HCT116 (cell line): ENCODE measurements at regions not wholly inside any gene's neighbourhood (a gene's known extent, or its start where the extent isn't known, plus 50 kb on each side); places are given as distances from the start of the nearest gene placed in this dataset.
"Not testable (repeated sequence)": the region's sequence is repeated elsewhere in the genome, so short reads cannot be mapped to it uniquely, and the experiment has no call there.

Experiments
- ATAC-seq: fragments of 200-7000 bp; cut with Tn5 transposase; 2 replicates; pipeline ENCODE4 v1.9.1; 2020; ENCODE audit warnings: mild to moderate bottlenecking, moderate library complexity
- BruUV-seq: library from RNA; stranded (reverse); fragments of 400-500 nt; replicated peaks from 2 replicates; lab custom pipeline; 2021; lab: Mats Ljungman, UMichigan
- CTCF ChIA-PET: fragments of 300-600 bp; sonication (Branson Sonifier 250); formaldehyde crosslinking; loops from one replicate; lab custom pipeline; 2021; ENCODE audit warnings: antibody characterized with exemption; lab: Charles Lee
- POLR2A ChIA-PET: fragments of 300-600, 350-600 bp; sonication (Branson Sonifier 250); formaldehyde crosslinking; loops from one replicate; lab custom pipeline; 2021; ENCODE audit warnings: antibody characterized with exemption; lab: Charles Lee
- RAD21 ChIA-PET, 2 experiments: fragments of 300-600 bp; sonication (Branson Sonifier 250); formaldehyde crosslinking; loops; one replicate each; lab custom pipeline; 2023; ENCODE audit warnings: low total read pairs in 2 of 2; ENCODE audit not compliant: uncharacterized antibody in 2 of 2, unreplicated experiment in 2 of 2, low non-redundant PET in 1 of 2; lab: Charles Lee
- DNase-seq: peaks from one replicate; pipeline ENCODE4 v3.0.0-alpha.2; 2010; ENCODE audit warnings: low read depth, low spot score
- H2AFZ ChIP-seq: fragments of 200-600 bp; shearing (Covaris generic), sonication (generic); 2 replicates; pipeline ENCODE4 v1.6.1; 2017; ENCODE audit warnings: low read depth, mixed run types, mixed read lengths, antibody characterized with exemption, low read length; ENCODE audit not compliant: poor library complexity, severe bottlenecking
- H3K27ac ChIP-seq: 2 replicates; pipeline ENCODE4 v1.5.1; 2012; ENCODE audit warnings: low read depth, low read length
- H3K27me3 ChIP-seq: fragments of 200-600 bp; sonication (generic); 2 replicates; pipeline ENCODE4 v1.6.1; 2016; ENCODE audit warnings: mixed run types, low read length, mixed read lengths; ENCODE audit not compliant: insufficient read depth
- H3K36me3 ChIP-seq, 2 experiments: fragments of 200-500 bp in 1 of 2; fragments of 200-600 bp in 1 of 2; sonication (Bioruptor generic) in 1 of 2; sonication (generic) in 1 of 2; 2 replicates each; pipeline versions ENCODE4 v1.5.1 to v1.6.1; 2014 to 2016; ENCODE audit warnings: low read length in 2 of 2, inconsistent platforms in 1 of 2, mixed read lengths in 1 of 2, mixed run types in 1 of 2; ENCODE audit not compliant: insufficient read depth in 2 of 2, control insufficient read depth in 1 of 2
- H3K4me1 ChIP-seq, 2 experiments: fragments of 200-600 bp in 1 of 2; sonication (generic) in 1 of 2; 2 replicates each; pipeline versions ENCODE4 v1.5.1 to v1.6.1; 2012 to 2017; ENCODE audit warnings: low read length in 2 of 2, inconsistent platforms in 1 of 2, mild to moderate bottlenecking in 1 of 2, mixed read lengths in 1 of 2, mixed run types in 1 of 2, moderate library complexity in 1 of 2; ENCODE audit not compliant: insufficient read depth in 2 of 2, control insufficient read depth in 1 of 2
- H3K4me2 ChIP-seq: fragments of 200-600 bp; sonication (generic); 2 replicates; pipeline ENCODE4 v1.6.1; 2017; ENCODE audit warnings: mixed run types, low read length, mixed read lengths
- H3K4me3 ChIP-seq, 2 experiments: fragments of 200-600 bp in 1 of 2; sonication (generic) in 1 of 2; replicated peaks in 1 of 2; 2 replicates each; pipeline ENCODE4 v1.5.1; 2011 to 2016; ENCODE audit warnings: low read length in 2 of 2, control low read depth in 1 of 2, low read depth in 1 of 2, mild to moderate bottlenecking in 1 of 2, mixed read lengths in 1 of 2, mixed run types in 1 of 2
- H3K79me2 ChIP-seq: fragments of 200-600 bp; sonication (generic); 2 replicates; pipeline ENCODE4 v1.6.1; 2017; ENCODE audit warnings: mild to moderate bottlenecking, mixed run types, low read length, moderate library complexity, mixed read lengths; ENCODE audit not compliant: insufficient read depth
- H3K9ac ChIP-seq: fragments of 200-600 bp; sonication (generic); 2 replicates; pipeline ENCODE4 v1.6.1; 2016; ENCODE audit warnings: low read length, mixed read lengths
- H3K9me2 ChIP-seq: fragments of 200-600 bp; sonication (generic), shearing (Covaris generic); 2 replicates; pipeline ENCODE4 v1.6.1; 2017; ENCODE audit warnings: mixed run types, mild to moderate bottlenecking, moderate library complexity; ENCODE audit not compliant: insufficient read depth
- H3K9me3 ChIP-seq, 2 experiments: fragments of 200-500 bp in 1 of 2; fragments of 200-600 bp in 1 of 2; sonication (Bioruptor generic) in 1 of 2; sonication (generic) in 1 of 2; 2 replicates each; pipeline ENCODE4 v1.6.1; 2014 to 2017; ENCODE audit warnings: low read length in 2 of 2, mixed read lengths in 2 of 2, inconsistent platforms in 1 of 2, low read depth in 1 of 2, mild to moderate bottlenecking in 1 of 2, mixed run types in 1 of 2, moderate library complexity in 1 of 2; ENCODE audit not compliant: control insufficient read depth in 1 of 2, insufficient read depth in 1 of 2
- H4K20me1 ChIP-seq: fragments of 200-600 bp; sonication (generic), shearing (Covaris generic); 2 replicates; pipeline ENCODE4 v1.6.1; 2017; ENCODE audit warnings: mixed run types, mild to moderate bottlenecking, moderate library complexity; ENCODE audit not compliant: insufficient read depth
- intact Hi-C: fragments of 100-400 bp; cut with micrococcal nuclease; formaldehyde crosslinking; loops from 2 replicates; pipeline ENCODE4 v1.10.0; 2022

DNA sequence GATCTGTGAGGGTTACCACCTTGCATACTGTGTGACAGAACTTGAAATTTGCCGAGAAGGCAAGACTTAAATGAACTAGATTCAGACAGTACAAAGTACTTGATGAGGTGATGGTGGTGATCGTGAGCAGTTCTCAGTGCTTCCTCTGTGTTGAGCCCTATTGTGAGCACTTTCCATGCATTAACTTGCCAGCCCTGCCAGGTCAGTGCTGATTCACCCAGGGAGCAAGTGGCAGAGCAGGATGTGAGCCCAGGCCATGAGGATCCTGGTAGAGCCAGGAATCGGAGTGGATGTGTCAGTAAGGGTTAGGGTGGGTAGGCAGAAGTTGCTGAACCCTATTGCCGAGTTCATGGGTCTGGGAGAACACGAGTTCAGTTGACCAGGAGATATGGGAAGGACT, 4545.7 kb upstream of the TPTE start:
- intact Hi-C loops, H3K79me2 ChIP-seq, H4K20me1 ChIP-seq, CTCF ChIA-PET, H2AFZ ChIP-seq, BruUV-seq, ATAC-seq, POLR2A ChIA-PET, H3K27ac ChIP-seq, H3K4me2 ChIP-seq, H3K9me2 ChIP-seq, RAD21 ChIA-PET, H3K4me3 ChIP-seq, H3K27me3 ChIP-seq, DNase-seq, H3K9ac ChIP-seq, H3K36me3 ChIP-seq, H3K4me1 ChIP-seq, H3K9me3 ChIP-seq: not testable (repeated sequence)

DNA sequence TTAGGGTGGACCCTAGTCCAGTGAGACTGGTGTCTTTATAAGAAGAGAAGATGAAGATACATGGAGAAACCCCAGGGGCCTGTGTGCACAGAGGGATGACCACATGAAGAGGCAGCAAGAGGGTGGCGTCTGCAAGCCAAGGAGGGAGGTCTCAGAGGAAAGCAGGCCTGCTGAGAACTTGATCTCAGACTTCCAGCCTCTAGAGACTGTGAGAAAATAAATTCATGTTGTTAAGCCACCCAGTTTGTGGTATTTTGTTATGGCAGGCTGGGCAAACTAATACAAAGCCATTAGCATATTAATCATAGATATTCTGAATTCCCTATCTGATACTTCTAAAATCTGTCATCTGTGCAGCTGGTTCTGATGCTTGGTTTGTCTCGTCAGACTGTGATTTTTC, 4523.8 kb upstream of the TPTE start:
- H3K9ac ChIP-seq, H3K36me3 ChIP-seq, intact Hi-C loops, H3K9me2 ChIP-seq, DNase-seq, POLR2A ChIA-PET, H4K20me1 ChIP-seq, H3K4me2 ChIP-seq, H3K9me3 ChIP-seq, ATAC-seq, H3K27me3 ChIP-seq, BruUV-seq, CTCF ChIA-PET, H3K4me3 ChIP-seq, H2AFZ ChIP-seq, H3K27ac ChIP-seq, H3K79me2 ChIP-seq, H3K4me1 ChIP-seq, RAD21 ChIA-PET: not testable (repeated sequence)

DNA sequence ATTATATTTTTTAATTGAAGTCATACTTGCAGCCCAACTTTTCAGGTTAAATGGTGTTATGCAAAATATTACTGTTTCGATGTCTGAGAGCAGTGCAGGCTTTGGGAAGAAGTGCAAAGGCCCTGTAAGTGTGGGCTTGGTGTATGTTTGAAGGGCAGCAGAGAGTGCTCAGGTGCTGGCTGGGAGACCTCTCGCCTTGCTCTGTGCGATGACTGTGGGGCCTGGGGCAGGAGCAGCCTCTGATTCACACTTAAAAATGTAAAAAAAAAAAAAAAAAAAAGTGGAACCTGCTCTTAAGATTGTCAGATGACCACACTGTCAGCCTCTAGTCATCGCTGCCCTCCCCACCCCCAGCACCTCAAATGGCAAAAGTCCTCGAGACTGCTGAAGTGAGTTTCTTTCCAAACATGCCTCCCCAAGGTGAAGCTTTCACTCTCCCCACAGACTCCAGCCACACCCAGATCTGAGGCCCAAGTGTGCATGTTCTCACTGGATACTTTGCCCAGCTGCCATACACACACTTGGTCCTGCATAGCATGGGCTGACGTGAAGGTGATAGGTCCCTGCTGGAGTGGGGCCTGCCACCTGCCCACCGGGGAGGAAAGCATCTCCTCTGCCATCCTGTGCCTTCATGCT, 4505.8 kb upstream of the TPTE start:
- H4K20me1 ChIP-seq, RAD21 ChIA-PET, DNase-seq, H2AFZ ChIP-seq, H3K36me3 ChIP-seq, H3K27me3 ChIP-seq, H3K9me3 ChIP-seq, intact Hi-C loops, CTCF ChIA-PET, ATAC-seq, BruUV-seq, H3K79me2 ChIP-seq, H3K4me2 ChIP-seq, H3K27ac ChIP-seq, H3K4me1 ChIP-seq, POLR2A ChIA-PET, H3K9me2 ChIP-seq, H3K4me3 ChIP-seq, H3K9ac ChIP-seq: not testable (repeated sequence)

DNA sequence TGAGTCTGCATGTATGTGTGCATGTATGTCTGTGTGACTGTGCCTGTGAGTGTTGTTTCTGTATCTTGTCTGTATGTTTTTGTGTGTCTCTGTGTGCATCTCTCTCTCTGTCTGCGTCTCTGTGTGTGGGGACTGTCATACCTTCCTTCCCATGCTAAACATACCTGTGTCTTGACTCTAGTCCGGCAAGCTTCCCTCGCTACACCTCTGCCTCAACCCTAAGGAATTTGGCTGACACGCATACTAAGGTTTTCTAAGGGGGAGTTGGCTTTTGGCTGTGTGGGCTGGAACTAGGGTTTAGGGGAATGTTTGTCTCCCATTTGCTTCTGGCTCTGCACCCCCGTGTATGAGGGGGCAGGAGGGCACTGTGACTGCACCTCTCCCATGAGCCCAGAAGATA, 4500.9 kb upstream of the TPTE start:
- H2AFZ ChIP-seq, CTCF ChIA-PET: not testable (repeated sequence)

More for the DNA sequence above, 4500.9 kb upstream of the TPTE start:
- DNase-seq, H3K4me3 ChIP-seq, H3K79me2 ChIP-seq, RAD21 ChIA-PET, H3K27me3 ChIP-seq, H3K9ac ChIP-seq, H3K4me1 ChIP-seq, H3K9me2 ChIP-seq, POLR2A ChIA-PET, intact Hi-C loops, H3K27ac ChIP-seq, H4K20me1 ChIP-seq, BruUV-seq, H3K4me2 ChIP-seq, H3K36me3 ChIP-seq, H3K9me3 ChIP-seq: not testable (repeated sequence)
- peak; percentile 57 for ATAC-seq
